Upper lobe of right lung (tissue), 1 donor: ENCODE measurements at regions not wholly inside any gene's neighbourhood (a gene's known extent, or its start where the extent isn't known, plus 50 kb on each side); places are given as distances from the start of the nearest gene placed in this dataset.

ENCODE experiments used
- ATAC-seq: fragments of 200-7000 bp; cut with Tn5 transposase; one replicate; pipeline ENCODE4 v1.9.1; 2020; ENCODE audit warnings: mild to moderate bottlenecking, moderate library complexity
- DNase-seq: peaks from one replicate; pipeline ENCODE4 v3.0.0-alpha.2; 2020
- H3K27ac ChIP-seq: fragments of 200-600 bp; one replicate; pipeline ENCODE4 v1.8.0; 2022
- H3K27me3 ChIP-seq: fragments of 200-600 bp; one replicate; pipeline ENCODE4 v1.8.0; 2022; ENCODE audit warnings: mild to moderate bottlenecking
- H3K36me3 ChIP-seq: fragments of 200-600 bp; one replicate; pipeline ENCODE4 v1.8.0; 2022
- H3K4me1 ChIP-seq: fragments of 200-600 bp; one replicate; pipeline ENCODE4 v1.8.0; 2022
- H3K4me3 ChIP-seq: fragments of 200-600 bp; one replicate; pipeline ENCODE4 v1.8.0; 2022; ENCODE audit warnings: mild to moderate bottlenecking
- H3K9me3 ChIP-seq: fragments of 200-600 bp; one replicate; pipeline ENCODE4 v1.8.0; 2022
- CTCF ChIP-seq: fragments of 200-600 bp; IDR thresholded peaks from one replicate; pipeline ENCODE4 v1.8.0; 2022; ENCODE audit warnings: antibody characterized with exemption
- intact Hi-C: fragments of 100-400 bp; cut with DNase I; formaldehyde crosslinking; loops from one replicate; pipeline ENCODE4 v1.11.0; 2022
- donor health status: DM: no; HTN: yes; CAD: no; lungs with severe emphysema.

- H3K9me3 ChIP-seq: no peaks in the 10 kb centered on the region
- H3K27me3 ChIP-seq: no peaks in the 10 kb centered on the region
- H3K4me1 ChIP-seq: no peaks in the 10 kb centered on the region
- no peak for DNase-seq
- no peak for ATAC-seq
- H3K36me3 ChIP-seq: no peaks in the 10 kb centered on the region
- no peak overlapping the region for H3K4me3 ChIP-seq
- no peak overlapping the region for H3K27ac ChIP-seq
- intact Hi-C loops: no loop called here
- TF ChIP-seq CTCF: no peak
Observed at GRCh38 chr9:11933926-11934325, 759.3 kb upstream of the TYRP1 start.

GRCh38 chr9:11946531-11946930 lies 746.7 kb upstream of the TYRP1 start:
- Histone ChIP-seq H3K4me3 (no peak overlapping the region), H3K27ac (no peak overlapping the region), H3K9me3 (no peaks in the 10 kb centered on the region), H3K4me1 (no peaks in the 10 kb centered on the region), H3K36me3 (no peaks in the 10 kb centered on the region), H3K27me3 (no peaks in the 10 kb centered on the region)
- intact Hi-C loops: no loop called here
- ATAC-seq (no peak), DNase-seq (no peak)
- no peak for TF ChIP-seq CTCF

GRCh38 chr9:11962327-11962726 lies 730.9 kb upstream of the TYRP1 start:
- no peaks in the 10 kb centered on the region for H3K9me3 ChIP-seq
- no peak overlapping the region for H3K4me3 ChIP-seq
- H3K4me1 ChIP-seq: no peaks in the 10 kb centered on the region
- TF ChIP-seq CTCF: no peak
- ATAC-seq (no peak), DNase-seq (no peak)
- no peaks in the 10 kb centered on the region for H3K36me3 ChIP-seq
- H3K27ac ChIP-seq: no peak overlapping the region
- H3K27me3 ChIP-seq: no peaks in the 10 kb centered on the region
- intact Hi-C loops: no loop called here

GRCh38 chr9:11966786-11967185 lies 726.4 kb upstream of the TYRP1 start:
- H3K4me1 ChIP-seq: no peaks in the 10 kb centered on the region
- H3K27ac ChIP-seq: no peak overlapping the region
- no peak for TF ChIP-seq CTCF
- no peaks in the 10 kb centered on the region for H3K27me3 ChIP-seq
- H3K4me3 ChIP-seq: no peak overlapping the region
- ATAC-seq (no peak), DNase-seq (no peak)
- intact Hi-C loops: no loop called here
- no peaks in the 10 kb centered on the region for H3K36me3 ChIP-seq
- H3K9me3 ChIP-seq: no peaks in the 10 kb centered on the region

GRCh38 chr9:11968631-11969030 lies 724.6 kb upstream of the TYRP1 start:
- intact Hi-C loops: no loop called here

More at GRCh38 chr9:11968631-11969030, 724.6 kb upstream of the TYRP1 start:
- no peaks in the 10 kb centered on the region for H3K27me3 ChIP-seq
- H3K4me1 ChIP-seq: no peaks in the 10 kb centered on the region
- TF ChIP-seq CTCF: no peak
- no peak overlapping the region for H3K4me3 ChIP-seq
- no peak for ATAC-seq
- no peaks in the 10 kb centered on the region for H3K9me3 ChIP-seq
- DNase-seq: no peak
- H3K27ac ChIP-seq: no peak overlapping the region
- no peaks in the 10 kb centered on the region for H3K36me3 ChIP-seq
